Kidney glomerular epithelial cell (primary cell): ENCODE measurements at regions not wholly inside any gene's neighbourhood (a gene's known extent, or its start where the extent isn't known, plus 50 kb on each side); places are given as distances from the start of the nearest gene placed in this dataset.
A peak's percentile ranks its signal among the peaks of the same experiment; 100 is the strongest.
"Not testable (repeated sequence)": the region's sequence is repeated elsewhere in the genome, so short reads cannot be mapped to it uniquely, and the experiment has no call there.

Experiments
- DNase-seq: peaks from one replicate; lab custom pipeline; 2025; lab: John Stamatoyannopoulos, UW

GRCh38 chr6:135605278-135605790 lies 107.8 kb upstream of the AHI1 start:
- no peak for DNase-seq

- DNase-seq = peak; percentile 24
Measured at GRCh38 chr6:135606392-135606791, 108.9 kb upstream of the AHI1 start.

DNA sequence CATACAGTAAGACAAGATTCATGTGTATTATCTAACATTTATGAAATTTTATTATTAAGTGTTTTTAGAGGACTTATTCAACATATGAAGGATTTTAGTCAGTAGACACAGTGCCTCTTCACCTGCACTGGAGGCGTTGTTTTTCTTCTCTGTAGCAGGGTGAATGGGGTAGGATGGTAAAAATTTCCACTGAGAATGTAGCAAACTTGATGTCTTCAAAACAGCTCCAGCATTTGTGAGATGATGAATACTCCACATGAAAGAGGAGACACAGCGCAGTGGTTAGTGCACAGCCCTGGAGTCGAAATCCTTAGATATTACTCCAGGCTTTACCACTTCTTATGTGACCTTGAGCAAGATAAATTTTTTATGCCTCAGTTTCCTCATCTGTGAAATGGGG lies 110.5 kb upstream of the AHI1 start:
- DNase-seq = no peak

DNA sequence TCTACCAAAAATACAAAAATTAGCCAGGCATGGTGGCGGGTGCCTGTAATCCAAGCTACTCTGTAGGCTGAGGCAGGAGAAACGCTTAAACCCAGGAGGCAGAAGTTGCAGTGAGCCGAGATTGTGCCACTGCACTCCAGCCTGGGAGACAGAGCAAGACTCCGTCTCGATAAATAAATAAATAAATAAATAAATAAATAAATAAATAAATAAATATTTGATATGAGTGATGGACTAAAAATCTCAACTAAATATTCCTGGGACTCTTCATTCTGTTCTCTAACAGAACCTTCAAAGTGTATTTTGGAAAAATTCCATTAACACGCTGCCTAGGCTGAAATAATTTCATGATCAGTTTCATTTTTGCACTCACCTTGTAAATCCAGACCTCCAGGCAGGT lies 112.7 kb upstream of the AHI1 start:
- not testable (repeated sequence) for DNase-seq

- no peak for DNase-seq
Measured at GRCh38 chr6:135616655-135617054, 119.1 kb upstream of the AHI1 start.

- DNase-seq = no peak
Measured at GRCh38 chr6:135617222-135617621, 119.7 kb upstream of the AHI1 start.

DNA sequence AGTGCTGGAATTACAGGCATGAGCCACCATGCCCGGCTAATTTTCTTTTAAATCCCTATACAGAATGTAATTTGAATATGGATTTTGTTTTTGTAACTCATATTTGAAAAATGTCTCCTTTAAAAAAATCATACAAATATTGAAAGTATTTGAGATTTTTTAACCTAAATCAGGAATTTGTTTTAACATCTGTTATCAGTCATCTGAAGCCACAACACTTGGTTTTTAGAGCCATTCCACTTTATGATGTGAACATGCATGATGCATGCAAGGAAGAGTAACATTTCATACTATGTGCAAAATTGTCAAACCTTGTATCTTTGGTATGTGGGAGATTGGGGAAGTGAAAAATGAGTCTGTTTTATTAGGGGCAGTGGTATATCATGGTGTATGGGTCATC lies 124.5 kb upstream of the AHI1 start:
- no peak for DNase-seq

- DNase-seq = no peak
Measured at GRCh38 chr6:135623979-135624378, 126.4 kb upstream of the AHI1 start.

GRCh38 chr6:135624402-135625295 lies 127.1 kb upstream of the AHI1 start:
- DNase-seq = no peak

DNA sequence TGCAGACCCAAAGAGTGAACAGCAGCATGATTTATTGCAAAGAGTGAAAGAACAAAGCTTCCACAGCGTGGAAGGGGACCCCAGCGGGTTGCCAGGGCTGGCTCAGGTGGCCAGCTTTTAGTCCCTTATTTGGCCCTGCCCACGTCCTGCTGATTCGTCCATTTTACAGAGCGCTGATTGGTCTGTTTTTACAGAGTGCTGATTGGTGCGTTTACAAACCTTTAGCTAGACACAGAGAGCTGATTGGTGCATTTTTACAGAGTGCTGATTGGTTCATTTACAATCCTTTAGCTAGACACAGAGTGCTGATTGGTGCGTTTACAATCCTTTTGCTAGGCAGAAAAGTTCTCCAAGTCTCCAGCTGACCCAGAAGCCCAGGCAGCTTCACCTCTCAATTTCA lies 128.5 kb upstream of the AHI1 start:
- not testable (repeated sequence) for DNase-seq

DNA sequence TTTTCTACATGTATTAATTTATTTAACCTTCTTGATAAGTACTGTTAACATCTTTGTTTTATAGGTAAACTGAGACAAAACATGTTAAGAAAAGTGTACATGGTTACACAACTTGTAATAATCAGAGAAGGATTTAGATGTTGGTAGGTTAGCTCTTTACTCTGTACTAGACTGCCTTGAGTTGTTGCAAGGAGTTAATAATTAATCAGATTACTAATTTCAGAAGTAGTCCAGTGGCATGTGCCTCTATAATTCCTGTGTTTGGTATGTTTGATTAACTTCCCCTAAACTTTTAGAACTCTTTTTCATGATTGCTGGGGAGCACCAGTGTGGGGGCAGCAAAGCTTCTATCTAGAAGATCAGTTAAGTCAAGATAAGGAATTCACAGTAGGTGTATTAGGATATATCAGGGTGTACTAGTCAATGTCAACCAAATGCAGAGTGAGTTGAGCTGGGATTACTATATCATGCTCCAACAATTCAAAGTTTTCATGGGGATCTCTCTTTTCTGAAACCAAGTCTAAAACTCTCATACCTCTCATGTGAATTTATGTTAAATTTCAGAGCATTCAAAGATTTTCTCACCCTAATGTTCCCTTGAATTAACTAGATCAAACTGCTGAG lies 129.7 kb upstream of the AHI1 start:
- peak; percentile 48 for DNase-seq

DNA sequence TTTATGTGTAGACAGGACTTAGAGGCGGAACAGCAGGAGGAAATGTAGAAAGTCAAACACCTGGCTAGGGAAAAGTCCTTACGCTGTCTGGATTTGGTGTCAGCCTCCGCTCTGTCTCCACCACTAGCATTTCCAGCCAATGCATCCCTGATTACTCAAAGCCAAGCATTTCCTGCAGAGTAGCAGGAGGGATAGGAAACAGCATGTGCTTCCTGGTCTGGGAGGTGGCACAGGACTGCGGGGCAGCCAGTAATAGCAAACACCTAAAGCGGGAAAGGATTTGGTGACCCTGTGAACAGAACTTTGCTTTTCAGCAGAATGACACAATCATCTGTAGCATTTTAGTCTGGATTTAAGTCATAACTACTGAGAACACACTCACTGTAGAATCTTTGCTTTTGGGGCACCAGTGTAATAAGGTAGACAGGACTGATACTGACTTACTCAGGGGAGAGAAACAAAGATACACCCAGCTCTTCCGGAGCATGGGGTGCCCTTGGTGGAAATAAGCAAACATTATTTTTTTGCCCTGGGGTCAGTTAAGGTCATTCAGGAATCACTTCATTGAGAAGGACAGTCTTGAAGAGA lies 133.3 kb upstream of the AHI1 start:
- no peak for DNase-seq

GRCh38 chr6:135631821-135632220 lies 134.3 kb upstream of the AHI1 start:
- no peak for DNase-seq

DNA sequence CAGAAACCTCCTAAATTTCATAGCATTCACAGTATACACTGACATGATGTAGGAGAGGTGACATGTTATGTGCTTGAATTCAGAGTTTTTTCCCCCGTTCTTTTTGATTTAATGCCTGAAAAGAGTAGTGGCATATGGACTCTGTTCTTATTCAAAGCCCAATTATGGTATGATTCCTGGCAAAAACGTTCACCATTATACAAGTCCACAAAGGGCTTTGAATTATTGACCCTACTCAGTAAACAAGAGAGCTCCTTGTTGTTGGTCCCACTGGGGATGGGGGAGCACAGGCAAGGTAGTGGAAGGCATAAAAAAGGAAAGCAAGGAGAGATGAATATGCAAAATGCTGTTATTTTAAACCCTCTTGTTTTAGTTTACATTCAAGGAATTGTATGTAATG lies 136.0 kb upstream of the AHI1 start:
- peak; percentile 1 for DNase-seq

DNA sequence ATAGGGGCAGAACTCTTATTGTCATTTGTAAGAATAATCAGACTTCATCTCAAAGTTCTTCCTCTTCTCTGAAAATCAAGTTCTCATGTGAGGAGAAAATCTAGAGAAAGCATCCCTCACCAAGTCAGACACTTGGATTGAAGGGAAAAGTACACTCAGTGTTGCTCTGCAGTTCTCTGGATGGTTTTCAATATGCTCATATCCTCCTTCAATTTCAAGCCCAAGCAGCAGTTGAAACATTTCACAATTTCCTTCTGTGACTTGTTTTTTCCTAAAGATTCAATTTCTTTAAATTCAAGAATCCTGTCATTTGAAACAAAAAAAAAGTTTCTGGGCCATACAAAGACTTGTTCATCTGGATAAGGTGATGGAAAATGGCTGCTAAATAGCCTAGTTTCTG lies 140.2 kb upstream of the AHI1 start:
- no peak for DNase-seq

DNA sequence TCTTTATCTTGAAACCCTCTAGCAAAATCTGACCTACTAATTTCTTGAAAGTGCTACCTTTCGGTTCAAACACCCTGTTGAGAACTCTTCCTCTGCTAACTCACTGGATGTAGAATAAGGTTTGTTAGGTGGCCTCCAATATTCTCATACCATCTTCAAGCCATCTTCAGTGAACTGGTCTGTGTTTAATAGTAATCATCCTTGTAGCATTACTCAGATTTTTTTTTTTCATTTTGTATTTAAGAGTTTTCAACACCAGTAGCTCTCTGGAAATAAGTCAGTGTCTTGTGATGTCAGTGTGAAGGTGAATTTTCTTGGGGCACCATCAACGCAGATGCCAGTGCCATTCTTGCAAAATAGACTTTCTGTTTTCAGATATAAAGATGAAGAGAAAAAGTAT lies 140.6 kb upstream of the AHI1 start:
- no peak for DNase-seq

GRCh38 chr6:135640048-135640447 lies 142.5 kb upstream of the AHI1 start:
- no peak for DNase-seq

DNA sequence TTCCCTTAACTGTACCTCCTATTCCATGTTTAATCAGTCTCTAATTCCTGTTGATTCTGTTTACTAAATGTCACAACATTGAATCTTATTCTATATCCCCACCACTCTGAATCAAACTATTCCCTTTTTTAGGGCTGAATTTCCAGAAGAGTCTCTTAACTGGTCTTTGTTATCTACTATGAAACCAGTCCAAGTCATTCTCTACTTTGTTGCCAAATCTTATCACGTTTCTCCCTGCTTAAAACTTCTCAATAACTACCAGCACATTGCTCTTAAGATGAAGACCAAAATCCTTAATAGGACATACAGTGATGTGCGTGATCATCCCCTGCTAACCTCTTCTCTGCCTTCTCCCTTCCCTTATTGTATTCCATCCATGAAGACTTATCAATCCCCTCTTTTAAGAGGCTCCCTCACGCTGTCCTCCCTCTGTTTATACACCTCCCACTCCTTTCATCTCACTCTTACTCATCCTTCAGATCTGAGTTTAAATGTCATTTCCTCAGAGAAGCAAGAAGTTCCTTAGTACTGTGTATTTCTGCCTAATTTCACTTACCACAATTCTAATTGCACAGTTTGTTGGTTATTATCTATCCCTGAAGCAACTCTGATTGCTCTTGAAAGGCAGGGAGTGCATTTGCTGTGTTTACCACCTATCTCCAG lies 143.0 kb upstream of the AHI1 start:
- DNase-seq = no peak

DNA sequence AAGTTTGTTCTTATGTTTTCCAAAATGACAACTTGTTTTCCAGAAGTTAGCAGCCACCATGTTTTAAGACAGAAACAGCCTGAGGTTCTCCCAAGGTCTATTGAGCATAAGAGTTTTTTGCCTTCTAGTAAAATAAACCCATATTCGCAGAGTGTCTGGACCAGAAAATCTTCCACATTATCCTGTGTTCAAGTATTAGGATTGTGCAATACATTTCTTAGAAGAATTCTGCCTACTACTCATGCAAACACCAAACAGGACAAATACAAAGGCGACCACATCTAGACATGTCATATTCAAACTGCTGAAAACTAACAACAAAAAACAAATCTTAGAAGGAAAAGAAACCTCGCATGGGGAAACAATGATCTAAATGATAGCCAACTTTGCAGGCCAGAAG lies 145.4 kb upstream of the AHI1 start:
- no peak for DNase-seq

GRCh38 chr6:135644394-135644793 lies 146.9 kb upstream of the AHI1 start:
- no peak for DNase-seq

GRCh38 chr6:135647521-135647920 lies 150.0 kb upstream of the AHI1 start:
- no peak for DNase-seq

DNA sequence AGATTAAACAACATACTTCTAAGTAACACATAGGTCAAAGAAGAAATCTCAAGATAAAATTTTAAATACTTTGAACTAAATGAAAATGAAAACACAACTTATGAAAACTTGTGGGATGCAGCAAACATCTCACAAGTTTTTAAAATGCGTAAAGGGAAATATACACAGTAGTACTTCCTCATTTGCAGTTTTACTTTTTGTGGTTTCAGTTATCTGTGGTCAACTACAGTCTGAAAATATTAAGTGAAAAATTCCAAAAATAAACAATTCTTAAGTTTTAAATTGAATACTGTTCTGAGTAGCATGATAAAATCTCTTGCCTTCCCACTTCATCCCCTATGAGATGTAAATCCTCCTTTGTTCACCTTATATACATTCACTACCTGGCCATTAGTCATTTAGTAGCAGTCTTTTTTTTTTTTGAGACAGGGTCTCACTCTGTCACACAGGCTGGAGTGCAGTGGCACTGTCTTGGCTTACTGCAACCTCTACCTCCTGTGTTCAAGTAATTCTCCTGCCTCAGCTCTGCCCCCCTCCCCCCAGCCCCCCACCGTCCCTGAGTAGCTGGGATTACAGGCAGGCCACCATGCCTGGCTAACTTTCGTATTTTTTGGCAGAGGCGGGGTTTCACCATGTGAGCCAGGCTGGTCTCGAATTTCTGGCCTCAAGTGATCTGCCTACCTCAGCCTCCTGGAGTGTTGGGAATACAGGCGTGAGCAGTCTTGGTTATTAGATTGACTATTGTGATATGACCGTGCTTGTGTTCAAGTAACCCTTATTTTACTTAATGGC lies 154.6 kb upstream of the AHI1 start:
- DNase-seq = no peak
